NCI-H128 (cell line): ENCODE measurements at regions not wholly inside any gene's neighbourhood (a gene's known extent, or its start where the extent isn't known, plus 50 kb on each side); places are given as distances from the start of the nearest gene placed in this dataset.

ENCODE experiments used
- DNase-seq: peaks from one replicate; lab custom pipeline; 2025; ENCODE audit not compliant: unreplicated experiment; lab: John Stamatoyannopoulos, UW

- DNase-seq = no peak
Observed at GRCh38 chr2:104745846-104746245, 108.1 kb upstream of the POU3F3 start.

DNA sequence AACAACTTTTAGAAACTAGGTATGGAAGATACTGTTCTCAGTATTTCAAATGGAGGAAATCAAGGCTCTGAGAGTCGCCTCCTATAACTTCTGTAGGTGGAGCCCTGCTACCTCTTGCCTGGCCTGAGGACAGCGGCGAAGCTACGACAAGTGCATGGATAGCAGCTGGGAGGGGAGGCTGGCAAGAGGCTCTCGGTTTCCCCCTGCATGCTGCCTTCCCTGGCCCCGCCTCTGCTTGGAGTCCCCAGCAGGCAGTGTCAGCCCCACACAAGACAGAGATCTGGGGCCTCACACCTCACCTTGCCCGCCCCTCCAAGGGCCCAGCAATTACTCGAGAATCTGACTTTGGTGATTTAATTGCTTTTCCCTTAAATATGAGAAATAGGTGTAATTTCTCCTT lies 107.6 kb upstream of the POU3F3 start:
- no peak for DNase-seq

DNA sequence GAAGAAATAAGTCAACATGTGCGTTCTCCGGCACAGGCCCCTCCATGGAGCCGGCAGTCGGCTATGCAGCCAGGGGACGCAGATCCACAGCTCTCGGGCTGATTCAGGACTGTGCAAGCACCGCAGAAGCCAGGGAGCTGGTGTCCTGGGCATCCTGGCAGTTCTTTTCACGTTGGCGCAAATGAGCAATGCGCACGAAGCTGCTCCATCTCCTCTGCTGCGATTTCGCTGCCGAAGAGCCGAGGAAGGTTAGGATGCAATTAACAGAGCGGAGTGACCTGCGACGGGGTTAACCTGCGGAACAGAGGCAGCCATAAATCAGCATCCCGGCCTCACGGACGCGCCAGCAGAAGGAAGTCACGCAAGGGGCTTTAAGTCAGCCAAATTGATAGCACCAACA lies 107.1 kb upstream of the POU3F3 start:
- DNase-seq = no peak

DNA sequence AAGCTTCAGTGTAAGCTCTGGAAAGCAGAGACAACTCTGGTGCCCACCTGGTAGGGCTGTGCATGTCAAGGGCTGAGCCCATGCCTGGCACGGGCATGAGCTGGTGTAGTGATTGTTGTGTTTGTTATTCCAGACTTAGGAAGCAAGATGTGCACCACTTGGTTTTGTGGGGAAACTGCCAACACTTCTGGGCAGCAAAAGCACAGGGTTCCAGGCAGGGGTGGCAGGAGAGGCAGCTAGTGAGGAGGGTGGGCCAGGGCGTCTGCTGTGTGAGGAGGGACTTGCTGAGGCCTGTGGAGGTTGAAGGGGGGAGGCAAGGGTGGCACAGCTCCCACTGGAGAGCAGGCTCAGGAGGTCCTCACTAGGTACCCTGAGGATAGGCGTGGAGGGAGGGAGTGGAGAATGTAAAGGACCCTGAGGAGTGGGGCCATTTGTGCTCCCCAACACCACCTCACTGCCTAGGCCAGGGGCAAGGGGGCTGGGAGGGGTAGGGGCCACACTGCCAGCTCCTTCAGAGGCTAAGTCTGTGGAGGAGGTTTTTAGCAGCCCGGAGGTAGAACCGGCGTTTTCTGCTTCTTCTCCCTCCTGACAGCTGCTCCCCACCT lies 104.0 kb upstream of the POU3F3 start:
- DNase-seq = no peak

- no peak for DNase-seq
Observed at GRCh38 chr2:104752504-104752903, 101.4 kb upstream of the POU3F3 start.

DNA sequence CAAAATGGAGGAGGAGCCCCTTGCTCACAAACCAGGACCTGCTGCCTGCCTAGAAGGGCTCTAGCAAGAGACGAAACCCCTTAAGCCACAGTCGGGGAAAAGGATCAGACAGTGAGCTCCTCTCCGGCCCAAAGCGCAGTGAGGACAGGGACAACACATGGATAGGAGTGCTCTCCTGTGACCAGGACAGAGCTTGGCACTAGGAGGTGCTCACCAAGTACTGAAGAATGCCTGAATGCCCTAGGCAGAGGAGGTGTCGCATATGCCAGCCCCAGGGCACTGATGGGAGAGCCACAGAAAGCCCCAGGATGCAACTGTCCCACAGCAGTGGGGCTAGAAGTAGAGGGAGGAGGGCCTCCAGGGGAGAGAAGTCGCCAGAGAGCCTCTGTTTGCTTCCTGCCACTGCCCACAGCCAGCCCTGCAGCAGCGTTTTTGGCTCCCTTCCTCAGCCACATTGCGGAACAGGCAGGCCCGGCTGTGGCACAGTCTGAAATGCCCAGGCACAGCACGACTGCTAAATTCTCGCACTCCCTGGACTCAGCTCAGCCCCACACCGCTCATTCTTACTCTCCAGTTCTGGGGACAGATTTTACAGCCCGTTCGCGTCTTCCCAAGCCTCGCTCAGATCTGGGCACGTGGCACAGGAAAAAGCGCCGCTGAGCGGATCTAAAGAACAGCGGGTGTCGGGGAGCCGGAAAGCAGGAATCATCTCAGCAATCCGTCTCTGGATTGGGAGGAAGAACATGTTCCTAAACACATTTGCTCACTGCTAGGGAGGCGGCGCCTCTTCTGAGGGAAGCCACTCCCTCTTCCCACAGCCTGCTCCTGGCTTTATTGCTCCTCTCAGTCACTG lies 98.7 kb upstream of the POU3F3 start:
- DNase-seq = no peak

DNA sequence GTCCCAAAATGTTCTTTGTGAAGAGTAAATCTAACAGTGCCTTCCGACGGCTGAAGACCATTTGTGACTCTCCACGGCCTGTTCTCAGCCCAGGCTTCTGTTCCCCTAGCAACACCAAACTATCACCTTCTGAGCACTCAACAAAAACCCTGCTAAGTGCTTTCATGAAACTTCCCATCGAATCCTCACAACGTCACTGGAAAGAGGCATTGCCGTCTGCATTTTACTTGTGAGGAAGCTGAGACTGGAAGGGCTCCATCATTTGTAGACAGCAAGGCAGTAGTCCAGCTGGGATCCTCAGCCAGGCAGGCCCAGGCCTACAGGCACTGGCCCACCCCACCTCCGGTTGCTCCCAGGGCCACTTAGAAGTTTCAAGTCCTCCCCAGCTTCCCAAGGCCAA lies 97.8 kb upstream of the POU3F3 start:
- DNase-seq = no peak

DNA sequence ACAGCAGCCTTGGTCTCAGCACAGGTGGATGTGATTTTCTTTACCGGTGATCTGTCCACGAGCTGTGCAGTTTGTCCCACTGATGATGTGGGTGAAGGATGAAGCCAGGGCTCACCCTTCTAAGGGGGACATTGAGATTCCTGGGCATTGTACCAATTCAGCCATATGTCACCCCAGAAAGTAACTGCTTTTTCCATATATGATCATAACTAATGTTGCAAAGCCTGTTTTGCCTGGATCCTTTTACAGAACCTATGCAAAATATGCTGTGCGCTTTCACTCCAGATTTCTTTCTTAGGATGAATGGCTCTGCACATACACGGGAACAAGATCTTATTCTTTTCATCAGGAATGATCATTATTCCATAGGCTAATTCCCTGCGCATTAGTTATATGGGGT lies 96.9 kb upstream of the POU3F3 start:
- no peak for DNase-seq

DNA sequence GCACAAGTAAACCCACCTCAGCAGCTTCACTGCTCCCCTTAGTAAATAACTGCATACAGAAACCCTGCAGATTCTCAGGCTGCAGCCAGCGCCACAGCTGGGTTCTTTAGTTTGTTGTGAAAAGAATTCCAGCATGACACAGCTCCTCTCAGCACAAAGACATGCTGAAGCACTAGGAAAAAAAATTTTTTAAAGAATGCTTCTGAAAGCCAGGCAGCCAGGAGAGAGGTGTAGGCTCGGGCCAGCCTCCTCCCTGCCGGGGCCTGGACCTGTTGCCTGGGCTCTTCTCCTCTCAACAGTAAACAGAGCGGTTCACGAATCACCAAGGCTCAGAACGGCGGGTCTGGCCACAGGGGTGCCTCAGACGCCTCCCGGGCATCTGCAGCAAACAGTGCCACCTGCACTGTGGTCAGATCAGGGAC lies 95.7 kb upstream of the POU3F3 start:
- DNase-seq = peak; percentile 15

GRCh38 chr2:104762031-104762430 lies 91.9 kb upstream of the POU3F3 start:
- no peak for DNase-seq

DNA sequence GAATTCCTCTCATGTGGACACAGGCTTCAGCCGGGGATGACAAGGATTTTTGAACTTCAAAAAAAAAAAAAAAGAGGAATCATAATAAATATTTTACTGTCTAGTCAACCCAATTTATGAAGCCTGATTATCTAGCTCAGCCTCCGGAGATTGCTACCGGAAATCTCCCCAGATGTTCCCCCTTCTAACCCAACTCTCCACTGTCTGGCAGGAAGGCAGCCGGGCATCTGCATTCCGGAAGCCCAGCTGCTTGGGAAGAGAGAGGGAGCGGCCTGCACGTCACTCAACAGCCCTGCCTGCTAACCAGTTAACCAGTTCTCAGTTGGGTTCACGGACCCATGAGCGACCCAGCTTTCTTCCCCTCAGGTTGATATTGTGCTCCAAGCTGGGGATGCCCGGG lies 87.2 kb upstream of the POU3F3 start:
- DNase-seq = no peak

- DNase-seq = no peak
Observed at GRCh38 chr2:104768694-104769093, 85.2 kb upstream of the POU3F3 start.

DNA sequence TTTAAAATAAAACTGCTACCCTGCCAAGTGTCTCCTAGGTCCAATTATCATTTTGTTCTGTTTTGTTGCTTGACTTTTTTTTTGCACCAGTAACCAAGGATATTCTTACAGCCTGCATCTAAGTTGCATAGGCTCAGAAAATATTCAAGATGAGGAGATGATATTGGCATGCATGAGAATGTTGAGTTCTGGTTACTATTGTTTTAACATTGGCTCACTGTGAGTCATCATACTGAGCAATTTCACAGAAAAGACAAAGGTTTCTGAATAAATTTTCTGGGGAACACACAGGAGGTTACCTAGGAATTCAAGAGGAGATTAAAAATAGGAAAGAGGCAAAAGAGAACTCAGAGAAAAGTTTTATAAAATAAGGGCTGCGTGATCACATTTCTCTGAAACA lies 84.8 kb upstream of the POU3F3 start:
- no peak for DNase-seq

DNA sequence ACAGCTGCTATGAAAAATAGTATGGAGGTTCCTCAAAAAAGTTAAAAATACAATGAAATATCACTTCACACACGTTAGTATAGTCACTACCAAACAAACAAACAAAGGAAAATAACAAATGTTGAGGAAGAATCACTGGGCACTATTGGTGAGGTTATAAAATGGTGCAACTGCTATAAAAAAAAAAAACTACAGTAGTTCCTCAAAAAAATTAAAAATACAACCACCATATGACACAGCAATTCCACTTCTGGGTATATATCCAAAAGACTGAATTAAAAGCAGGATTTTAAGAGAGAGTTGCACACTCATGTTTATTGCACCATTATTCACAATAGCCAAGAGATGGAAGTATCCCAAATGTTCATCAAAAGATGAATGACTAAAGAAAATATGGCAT lies 80.9 kb upstream of the POU3F3 start:
- no peak for DNase-seq

- DNase-seq = no peak
Observed at GRCh38 chr2:104774631-104775030, 79.3 kb upstream of the POU3F3 start.

DNA sequence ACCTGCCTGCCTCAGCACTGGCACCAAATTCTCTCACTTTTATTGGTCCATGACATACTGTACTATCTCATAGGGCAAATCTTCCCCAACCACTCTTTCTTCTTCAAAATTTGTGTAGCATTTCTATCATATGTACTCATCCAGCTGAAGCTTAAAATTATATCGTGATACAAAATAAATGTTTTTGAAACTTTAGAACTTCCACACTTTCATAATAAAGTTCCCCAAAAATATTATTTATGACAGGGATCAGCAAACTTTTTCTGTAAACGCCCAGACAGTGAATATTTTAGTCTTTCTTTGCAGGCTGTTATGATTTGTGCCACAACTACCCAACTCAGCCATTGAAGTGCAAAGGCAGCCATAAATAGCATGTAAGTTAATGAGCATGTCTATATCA lies 76.2 kb upstream of the POU3F3 start:
- no peak for DNase-seq

GRCh38 chr2:104781151-104781550 lies 72.8 kb upstream of the POU3F3 start:
- no peak for DNase-seq

DNA sequence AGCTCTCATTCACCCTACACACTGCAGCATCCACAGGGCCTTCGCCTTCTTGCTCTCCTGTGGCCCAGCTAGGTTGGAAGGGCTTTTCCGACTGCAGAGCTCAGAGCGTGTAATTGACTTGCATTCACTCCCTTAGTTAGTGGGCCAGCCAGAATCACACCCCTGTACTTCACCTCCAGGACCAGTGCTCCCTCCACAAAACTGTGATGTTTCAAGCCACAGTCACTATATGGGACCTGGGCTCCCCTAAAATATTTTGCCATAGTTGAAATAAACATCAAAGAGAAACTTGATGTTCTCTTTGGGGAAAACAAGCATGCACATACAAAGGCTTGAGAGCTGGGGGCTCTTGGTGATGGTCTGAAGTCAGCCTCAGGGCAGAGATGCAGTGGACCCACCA lies 69.7 kb upstream of the POU3F3 start:
- no peak for DNase-seq

GRCh38 chr2:104786204-104786603 lies 67.7 kb upstream of the POU3F3 start:
- DNase-seq = no peak

GRCh38 chr2:104786821-104787220 lies 67.1 kb upstream of the POU3F3 start:
- no peak for DNase-seq

GRCh38 chr2:104787298-104788065 lies 66.4 kb upstream of the POU3F3 start:
- no peak for DNase-seq
